Spleen (tissue), 11 donors: ENCODE measurements at regions not wholly inside any gene's neighbourhood (a gene's known extent, or its start where the extent isn't known, plus 50 kb on each side); places are given as distances from the start of the nearest gene placed in this dataset.
A peak's percentile ranks its signal among the peaks of the same experiment; 100 is the strongest.

Source experiments
- DNase-seq: peaks from one replicate; pipeline ENCODE4 v3.0.0-alpha.2; 2020
- H3K27ac ChIP-seq, 8 donors: fragments of 200-600 bp; sonication (generic) in 7 of 8; 1 replicate in 4 of 8; 2 replicates in 4 of 8; pipeline versions ENCODE4 v1.5.0 to v1.8.0; 2016 to 2021; ENCODE audit warnings: inconsistent platforms in 4 of 8, mild to moderate bottlenecking in 4 of 8, moderate library complexity in 1 of 8
- H3K27me3 ChIP-seq, 7 donors: fragments of 200-600 bp; sonication (generic) in 6 of 7; replicated peaks in 1 of 7; 1 replicate in 4 of 7; 2 replicates in 3 of 7; pipeline versions ENCODE4 v1.5.0 to v1.8.0; 2016 to 2021; ENCODE audit warnings: inconsistent platforms in 3 of 7, mild to moderate bottlenecking in 1 of 7
- H3K36me3 ChIP-seq, 6 donors: fragments of 200-600 bp; sonication (generic) in 5 of 6; 1 replicate in 4 of 6; 2 replicates in 2 of 6; pipeline versions ENCODE4 v1.5.0 to v1.8.0; 2016 to 2021; ENCODE audit warnings: inconsistent platforms in 2 of 6
- H3K4me1 ChIP-seq, 6 donors: fragments of 200-600 bp; sonication (generic) in 5 of 6; 1 replicate in 3 of 6; 2 replicates in 3 of 6; pipeline versions ENCODE4 v1.5.0 to v1.8.0; 2016 to 2021; ENCODE audit warnings: inconsistent platforms in 3 of 6
- H3K4me3 ChIP-seq, 8 donors: fragments of 200-600 bp; sonication (generic) in 7 of 8; 1 replicate in 4 of 8; 2 replicates in 4 of 8; pipeline versions ENCODE4 v1.5.0 to v1.8.0; 2016 to 2021; ENCODE audit warnings: inconsistent platforms in 4 of 8, mild to moderate bottlenecking in 4 of 8, moderate library complexity in 2 of 8
- H3K9me3 ChIP-seq, 8 donors: fragments of 200-600 bp; sonication (generic) in 7 of 8; 1 replicate in 4 of 8; 2 replicates in 4 of 8; pipeline versions ENCODE4 v1.5.0 to v1.8.0; 2016 to 2021; ENCODE audit warnings: inconsistent platforms in 4 of 8
- CTCF ChIP-seq, 11 experiments: fragments of 200-600 bp in 7 of 11; fragments of 450-650 bp in 4 of 11; sonication (generic) in 4 of 11; IDR thresholded peaks in 8 of 11; conservative IDR thresholded peaks in 3 of 11; 1 replicate in 7 of 11; 2 replicates in 4 of 11; pipeline versions ENCODE4 v1.4.0 to v1.8.0; 2016 to 2021; ENCODE audit warnings: antibody characterized with exemption in 11 of 11, inconsistent platforms in 4 of 11, mild to moderate bottlenecking in 1 of 11
- POLR2A ChIP-seq, 3 donors: fragments of 450-650 bp; IDR thresholded peaks; one replicate each; pipeline ENCODE4 v1.5.1; 2017; ENCODE audit warnings: antibody characterized with exemption in 3 of 3, mild to moderate bottlenecking in 1 of 3
- POLR2AphosphoS5 ChIP-seq, 3 donors: sonication (generic); formaldehyde crosslinking; IDR thresholded peaks; one replicate each; pipeline ENCODE4 v1.5.1; 2017; ENCODE audit warnings: antibody characterized with exemption in 3 of 3
- WGBS, 5 donors: extraction: QIAGEN DNeasy Blood & Tissue Kit in 3 of 5; methylation state at CpG; one replicate each; pipeline versions ENCODE4 v1.1.5 to v1.1.7; 2013 to 2018; 5-methylcytosine and 5-hydroxymethylcytosine counted together
- intact Hi-C: fragments of 100-400 bp; cut with DNase I; formaldehyde crosslinking; loops from one replicate; pipeline ENCODE4 v1.15.0; 2023; ENCODE audit warnings: low total_unique reads
- donor health status: healthy with polysubstance abuse.
- donor health status: DM: no; HTN: no; CAD: no; lungs with moderate emphysema.
- donor health status: DM: no; HTN: no; CAD: no.
- donor health status: Bipolar disorder and iron deficiency.
- donor health status: healthy.
- donor health status: DM: no; HTN: no; CAD: no.
- donor health status: DM: yes; HTN: yes; CAD: no.

- no peak for DNase-seq
- Histone ChIP-seq H3K9me3 (no peaks in the 10 kb centered on the region), H3K36me3 (no peaks in the 10 kb centered on the region), H3K4me1 (peaks cover 19 to 99% (median 63%) of the 10 kb centered on the region in 6 donors), H3K27me3 (no peaks in the 10 kb centered on the region), H3K4me3 (no peak overlapping the region), H3K27ac (peak overlapping the region in 6 of 8 donors; percentile 35 to 76 (median 69))
- no peak for TF ChIP-seq POLR2A (IDR thresholded peaks at IDR 0.05)
- no peak for TF ChIP-seq POLR2AphosphoS5 (IDR thresholded peaks at IDR 0.05)
- no peak for TF ChIP-seq CTCF (IDR thresholded peaks at IDR 0.05 in 8 of 11, conservative IDR thresholded peaks at IDR 0.05 in 3 of 11)
- intact Hi-C loops, result no loop called here
- 57 to 73% (median 60%) methylated on average over 9 to 12 of the region's 12 CpGs for WGBS, 5 donors
Observed at GRCh38 chr17:77349976-77350830, 209.4 kb downstream of the SEC14L1 start.

DNA sequence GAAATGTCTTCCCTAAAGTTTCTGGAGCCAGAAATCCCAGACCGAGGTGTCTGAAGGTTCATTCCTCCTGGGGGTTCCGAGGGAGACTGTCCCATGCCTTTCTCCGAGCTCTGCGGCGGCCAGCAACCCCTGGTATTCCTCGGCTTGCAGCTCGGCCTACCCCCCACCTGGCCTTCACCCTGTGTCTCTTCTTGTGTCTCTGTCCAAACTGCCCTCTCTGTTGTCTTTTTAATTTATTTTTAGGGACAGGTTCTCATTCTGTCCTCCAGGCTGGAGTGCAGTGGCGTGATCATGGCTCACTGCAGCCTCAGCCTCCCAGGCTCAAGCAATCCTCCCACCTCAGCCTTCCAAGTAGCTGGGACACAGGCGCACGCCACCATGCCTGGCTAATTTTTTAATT is 211.7 kb downstream of the SEC14L1 start:
- Histone ChIP-seq H3K4me1 (peaks cover 20 to 96% (median 61%) of the 10 kb centered on the region in 6 donors), H3K9me3 (no peaks in the 10 kb centered on the region), H3K36me3 (no peaks in the 10 kb centered on the region), H3K4me3 (no peak overlapping the region), H3K27ac (peak overlapping the region in 3 of 8 donors; percentile 67 to 76 (median 73)), H3K27me3 (no peaks in the 10 kb centered on the region)
- intact Hi-C loops, result no loop called here
- no peak for TF ChIP-seq POLR2AphosphoS5 (IDR thresholded peaks at IDR 0.05)
- no peak for TF ChIP-seq CTCF (IDR thresholded peaks at IDR 0.05 in 8 of 11, conservative IDR thresholded peaks at IDR 0.05 in 3 of 11)
- no peak for TF ChIP-seq POLR2A (IDR thresholded peaks at IDR 0.05)
- WGBS, 5 donors, result 90 to 97% (median 93%) methylated on average over 10 of the region's 10 CpGs
- DNase-seq, result no peak

DNA sequence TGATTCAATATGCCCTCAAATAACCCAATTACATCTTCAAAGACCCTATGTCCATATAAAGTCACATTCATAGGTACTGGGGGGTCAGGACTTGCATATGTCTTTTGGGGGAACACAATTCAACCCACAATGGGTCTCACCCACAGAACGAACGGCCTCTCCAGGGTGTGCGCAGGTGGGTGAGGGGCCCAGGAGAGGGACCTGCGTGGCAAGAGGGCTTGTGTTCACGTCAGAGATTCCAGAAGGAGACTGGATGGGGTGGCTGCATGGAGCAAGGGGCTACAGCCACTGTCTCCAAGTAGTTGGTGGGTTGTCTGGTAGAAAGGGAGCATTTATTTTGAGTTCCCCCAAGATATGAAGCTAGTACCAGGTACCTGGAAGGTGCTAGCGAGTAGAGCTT is 212.2 kb downstream of the SEC14L1 start:
- 90 to 96% (median 94%) methylated on average over 6 of the region's 6 CpGs for WGBS, 5 donors
- H3K36me3 ChIP-seq, result no peaks in the 10 kb centered on the region

More for the DNA sequence above, 212.2 kb downstream of the SEC14L1 start:
- intact Hi-C loops, result no loop called here
- peaks cover 20 to 91% (median 60%) of the 10 kb centered on the region in 6 donors for H3K4me1 ChIP-seq
- TF ChIP-seq CTCF (IDR thresholded peaks at IDR 0.05 in 8 of 11, conservative IDR thresholded peaks at IDR 0.05 in 3 of 11), result no peak
- TF ChIP-seq POLR2AphosphoS5 (IDR thresholded peaks at IDR 0.05), result no peak
- TF ChIP-seq POLR2A (IDR thresholded peaks at IDR 0.05), result no peak
- DNase-seq, result no peak
- H3K27ac ChIP-seq, result peak overlapping the region in 1 of 8 donors; percentile 73
- H3K9me3 ChIP-seq, result no peaks in the 10 kb centered on the region
- no peaks in the 10 kb centered on the region for H3K27me3 ChIP-seq
- no peak overlapping the region for H3K4me3 ChIP-seq
